22Rv1 (cell line): ENCODE measurements at regions not wholly inside any gene's neighbourhood (a gene's known extent, or its start where the extent isn't known, plus 50 kb on each side); places are given as distances from the start of the nearest gene placed in this dataset.

Experiments used
- H3K27ac ChIP-seq: fragments of 450-650 bp; 2 replicates; pipeline ENCODE4 v1.5.1; 2017
- CTCF ChIP-seq: fragments of 450-650 bp; IDR thresholded peaks from 2 replicates; pipeline ENCODE4 v1.5.1; 2017; ENCODE audit warnings: mild to moderate bottlenecking
- ZFX ChIP-seq: fragments of 450-650 bp; IDR thresholded peaks from 2 replicates; pipeline ENCODE4 v1.6.1; 2017; ENCODE audit warnings: antibody characterized with exemption, borderline replicate concordance

GRCh38 chr3:64395490-64395889, 170.2 kb upstream of the PRICKLE2 start:
- no peak overlapping the region for H3K27ac ChIP-seq
- TF ChIP-seq CTCF, result no peak
- TF ChIP-seq ZFX, result no peak

- H3K27ac ChIP-seq, result no peak overlapping the region
- TF ChIP-seq CTCF (no peak), ZFX (no peak)
Measured at GRCh38 chr3:64393193-64393592, 167.9 kb upstream of the PRICKLE2 start.

DNA sequence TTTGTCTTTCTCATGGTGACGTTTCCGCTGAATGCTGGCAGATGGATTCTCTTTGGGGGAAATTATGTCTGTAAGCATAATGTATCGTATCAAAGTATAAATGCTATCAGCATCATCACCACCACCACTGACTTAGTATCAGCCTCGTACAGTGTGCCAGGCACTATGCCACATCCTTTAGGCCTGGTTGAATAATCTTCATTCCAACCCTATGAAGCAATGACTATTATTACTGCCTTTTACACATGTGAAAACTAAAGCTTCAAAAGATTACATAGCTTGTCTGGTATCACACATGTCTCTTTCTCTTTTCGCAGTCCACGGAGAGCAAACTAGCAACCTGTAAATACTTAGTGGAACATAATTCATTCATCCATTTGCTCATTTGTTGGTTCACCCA, 166.7 kb upstream of the PRICKLE2 start:
- TF ChIP-seq CTCF (no peak), ZFX (no peak)
- no peak overlapping the region for H3K27ac ChIP-seq

DNA sequence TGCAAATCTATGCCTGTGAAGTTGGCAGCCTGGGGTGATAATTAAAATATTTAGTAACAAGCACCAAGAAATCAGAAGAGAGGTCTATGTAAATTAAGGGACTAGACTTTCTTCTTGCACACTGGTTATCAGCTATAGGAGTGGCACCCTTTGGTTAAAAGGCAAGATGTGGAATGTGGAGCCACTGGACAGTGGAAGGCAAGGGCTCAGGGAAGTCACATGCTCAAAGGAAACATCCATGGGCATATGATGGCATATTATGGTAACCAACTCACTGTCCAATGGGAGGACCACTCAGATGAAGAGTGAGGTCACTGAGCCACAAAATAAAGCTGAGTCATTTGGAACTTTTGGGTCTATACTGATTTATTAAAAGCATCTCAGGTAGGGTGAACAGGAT, 165.6 kb upstream of the PRICKLE2 start:
- TF ChIP-seq ZFX, result no peak
- no peak for TF ChIP-seq CTCF
- H3K27ac ChIP-seq, result no peak overlapping the region

- H3K27ac ChIP-seq, result no peak overlapping the region
- TF ChIP-seq CTCF, result no peak
- no peak for TF ChIP-seq ZFX
Measured at GRCh38 chr3:64388886-64389285, 163.6 kb upstream of the PRICKLE2 start.

GRCh38 chr3:64387688-64388087, 162.4 kb upstream of the PRICKLE2 start:
- no peak for TF ChIP-seq CTCF
- no peak overlapping the region for H3K27ac ChIP-seq

- TF ChIP-seq CTCF, result no peak
- TF ChIP-seq ZFX, result no peak
- no peak overlapping the region for H3K27ac ChIP-seq
Measured at GRCh38 chr3:64385277-64385676, 160.0 kb upstream of the PRICKLE2 start.
